Stomach (tissue), 4 donors: ENCODE measurements at regions not wholly inside any gene's neighbourhood (a gene's known extent, or its start where the extent isn't known, plus 50 kb on each side); places are given as distances from the start of the nearest gene placed in this dataset.

Source experiments
- CTCF ChIP-seq, 7 experiments: fragments of 450-650 bp in 4 of 7; fragments of 200-600 bp in 3 of 7; sonication (generic) in 3 of 7; IDR thresholded peaks; one replicate each; pipeline ENCODE4 v1.5.1; 2016 to 2019; ENCODE audit warnings: antibody characterized with exemption in 7 of 7, control low read depth in 2 of 7, mild to moderate bottlenecking in 1 of 7
- EP300 ChIP-seq: sonication (generic); formaldehyde crosslinking; IDR thresholded peaks from one replicate; pipeline ENCODE4 v1.6.1; 2017; ENCODE audit warnings: antibody characterized with exemption
- POLR2A ChIP-seq, 4 donors: fragments of 450-650 bp; IDR thresholded peaks; one replicate each; pipeline ENCODE4 v1.6.1; 2016; ENCODE audit warnings: antibody characterized with exemption in 4 of 4, control low read depth in 2 of 4, mild to moderate bottlenecking in 1 of 4, moderate library complexity in 1 of 4
- POLR2AphosphoS5 ChIP-seq, 3 donors: sonication (generic); formaldehyde crosslinking; IDR thresholded peaks; one replicate each; pipeline ENCODE4 v1.6.1; 2016; ENCODE audit warnings: antibody characterized with exemption in 3 of 3

- no peak for TF ChIP-seq CTCF (IDR thresholded peaks at IDR 0.05)
- TF ChIP-seq EP300 = no peak
- no peak for TF ChIP-seq POLR2AphosphoS5 (IDR thresholded peaks at IDR 0.05)
- TF ChIP-seq POLR2A (IDR thresholded peaks at IDR 0.05) = no peak
Observed at GRCh38 chr16:5214466-5214865, 116.9 kb upstream of the EEF2KMT start.
